ENCODE measurements at regions not wholly inside any gene's neighbourhood (a gene's known extent, or its start where the extent isn't known, plus 50 kb on each side); places are given as distances from the start of the nearest gene placed in this dataset.

- TF ChIP-seq CTCF (IDR thresholded peaks at IDR 0.05; ENCODE audit: insufficient read depth, low read length, poor library complexity, severe bottlenecking) (no peak), EZH2phosphoT487 (conservative IDR thresholded peaks at IDR 0.05; ENCODE audit: low read length) (no peak)
These were observed 191.9 kb upstream of the CXCL13 start for GRCh38 chr4:77413766-77414165.
